Keratinocyte (primary cell): ENCODE measurements at regions not wholly inside any gene's neighbourhood (a gene's known extent, or its start where the extent isn't known, plus 50 kb on each side); places are given as distances from the start of the nearest gene placed in this dataset.

Source experiments
- DNase-seq: peaks from one replicate; pipeline ENCODE4 v3.0.0-alpha.2; 2011; ENCODE audit warnings: low read depth, missing footprints, low spot score
- FAIRE-seq: peaks from 2 replicates; lab custom pipeline; 2011; peaks lifted over from hg19 to GRCh38; lab: Jason Lieb, UNC
- H2AFZ ChIP-seq: 2 replicates; pipeline ENCODE4 v1.6.0; 2012; ENCODE audit warnings: low read length, control low read depth, inconsistent platforms; ENCODE audit not compliant: control insufficient read depth
- H3K27ac ChIP-seq: 2 replicates; pipeline ENCODE4 v1.5.1; 2011; ENCODE audit warnings: low read length; ENCODE audit not compliant: control insufficient read depth, insufficient read depth
- H3K27me3 ChIP-seq: 3 replicates; pipeline ENCODE4 v1.6.0; 2011; ENCODE audit warnings: low read length; ENCODE audit not compliant: control insufficient read depth, insufficient read depth; ENCODE audit errors: extremely low read depth
- H3K36me3 ChIP-seq, 2 experiments: 2 replicates in 1 of 2; 3 replicates in 1 of 2; pipeline ENCODE4 v1.5.1; 2011; ENCODE audit warnings: low read length in 2 of 2, mild to moderate bottlenecking in 1 of 2; ENCODE audit not compliant: control insufficient read depth in 2 of 2, insufficient read depth in 2 of 2; ENCODE audit errors: extremely low read depth in 1 of 2
- H3K4me1 ChIP-seq: 3 replicates; pipeline ENCODE4 v1.5.1; 2011; ENCODE audit warnings: low read length; ENCODE audit not compliant: control insufficient read depth, insufficient read depth; ENCODE audit errors: extremely low read depth
- H3K4me2 ChIP-seq: 3 replicates; pipeline ENCODE4 v1.6.0; 2011; ENCODE audit warnings: low read depth, low read length; ENCODE audit not compliant: control insufficient read depth, insufficient read depth; ENCODE audit errors: extremely low read depth
- H3K4me3 ChIP-seq, 3 experiments: fragments of 200-600 bp in 1 of 3; sonication (generic) in 1 of 3; 2 replicates in 2 of 3; 3 replicates in 1 of 3; pipeline ENCODE4 v1.5.1; 2011 to 2016; ENCODE audit warnings: low read length in 3 of 3, mild to moderate bottlenecking in 3 of 3, control low read depth in 2 of 3, inconsistent platforms in 1 of 3, low read depth in 1 of 3, mixed read lengths in 1 of 3, mixed run types in 1 of 3, moderate library complexity in 1 of 3; ENCODE audit not compliant: control insufficient read depth in 2 of 3, insufficient read depth in 2 of 3; ENCODE audit errors: extremely low read depth in 1 of 3
- H3K79me2 ChIP-seq: 2 replicates; pipeline ENCODE4 v1.6.0; 2012; ENCODE audit warnings: low read length; ENCODE audit not compliant: control insufficient read depth, insufficient read depth
- H3K9ac ChIP-seq: 3 replicates; pipeline ENCODE4 v1.6.0; 2011; ENCODE audit warnings: low read length; ENCODE audit not compliant: control insufficient read depth, insufficient read depth; ENCODE audit errors: extremely low read depth
- H3K9me1 ChIP-seq: 3 replicates; pipeline ENCODE4 v1.6.0; 2011; ENCODE audit warnings: low read length; ENCODE audit not compliant: control insufficient read depth, insufficient read depth; ENCODE audit errors: extremely low read depth
- H3K9me3 ChIP-seq: 2 replicates; pipeline ENCODE4 v1.5.1; 2012; ENCODE audit warnings: low read depth, low read length; ENCODE audit not compliant: control insufficient read depth
- H4K20me1 ChIP-seq: 3 replicates; pipeline ENCODE4 v1.6.0; 2011; ENCODE audit warnings: low read length; ENCODE audit not compliant: control insufficient read depth, insufficient read depth; ENCODE audit errors: extremely low read depth
- CTCF ChIP-seq, 3 experiments: IDR thresholded peaks in 1 of 3; conservative IDR thresholded peaks in 1 of 3; optimal IDR thresholded peaks in 1 of 3; 2 replicates in 2 of 3; 3 replicates in 1 of 3; pipeline versions ENCODE3 to v1.5.1; 2011; ENCODE audit warnings: low read length in 3 of 3, mild to moderate bottlenecking in 3 of 3, moderate library complexity in 2 of 3, control low read depth in 1 of 3, inconsistent platforms in 1 of 3; ENCODE audit not compliant: insufficient read depth in 2 of 3; ENCODE audit errors: extremely low read depth in 1 of 3
- EZH2 ChIP-seq: IDR thresholded peaks from one replicate; pipeline ENCODE4 v1.6.1; 2012; ENCODE audit warnings: inconsistent platforms, mild to moderate bottlenecking, low read length, moderate library complexity
- dilution Hi-C: fragments of 300-500 bp; cut with MboI; formaldehyde crosslinking; loops from one replicate; pipeline ENCODE4 v1.7.0; 2020; ENCODE audit warnings: low sequenced_read_pairs; ENCODE audit not compliant: extremely low pct_ligation_motif_present

DNA sequence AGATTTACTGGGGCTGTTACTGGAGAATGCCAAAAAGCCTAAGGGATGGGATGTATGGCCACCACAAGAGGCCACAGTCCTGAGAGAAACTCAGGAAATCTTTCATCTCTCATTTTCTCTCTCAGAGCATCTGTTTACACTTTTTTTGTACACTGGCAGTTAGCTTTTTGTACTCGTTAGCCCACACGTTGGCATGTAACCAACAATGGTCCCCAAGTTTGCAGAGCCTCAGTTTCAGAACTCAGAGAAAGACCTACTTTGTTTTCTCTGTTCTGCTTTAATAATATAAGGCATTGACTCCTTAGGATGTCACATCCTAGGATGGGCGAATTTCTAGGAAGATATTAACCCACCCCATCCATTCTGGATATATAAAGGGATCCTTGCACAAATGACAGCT lies 183.5 kb downstream of the SUCNR1 start:
- Histone ChIP-seq H3K79me2 (no peaks in the 10 kb centered on the region), H3K4me1 (no peaks in the 10 kb centered on the region), H3K27me3 (no peaks in the 10 kb centered on the region), H3K9me1 (no peaks in the 10 kb centered on the region), H3K27ac (no peak overlapping the region), H3K4me2 (no peak overlapping the region), H3K36me3 (no peaks in the 10 kb centered on the region), H2AFZ (no peak overlapping the region), H4K20me1 (no peaks in the 10 kb centered on the region), H3K9me3 (no peaks in the 10 kb centered on the region), H3K9ac (no peak overlapping the region), H3K4me3 (no peak overlapping the region)
- TF ChIP-seq CTCF (optimal IDR thresholded peaks at IDR 0.05 in 1 of 3, IDR thresholded peaks at IDR 0.05 in 1 of 3, conservative IDR thresholded peaks at IDR 0.05 in 1 of 3; ENCODE audit: extremely low read depth in 1 of 3, insufficient read depth in 2 of 3, low read length in 3 of 3) (no peak), EZH2 (no peak)
- dilution Hi-C loops = no loop called here
- FAIRE-seq = no peak
- no peak for DNase-seq

DNA sequence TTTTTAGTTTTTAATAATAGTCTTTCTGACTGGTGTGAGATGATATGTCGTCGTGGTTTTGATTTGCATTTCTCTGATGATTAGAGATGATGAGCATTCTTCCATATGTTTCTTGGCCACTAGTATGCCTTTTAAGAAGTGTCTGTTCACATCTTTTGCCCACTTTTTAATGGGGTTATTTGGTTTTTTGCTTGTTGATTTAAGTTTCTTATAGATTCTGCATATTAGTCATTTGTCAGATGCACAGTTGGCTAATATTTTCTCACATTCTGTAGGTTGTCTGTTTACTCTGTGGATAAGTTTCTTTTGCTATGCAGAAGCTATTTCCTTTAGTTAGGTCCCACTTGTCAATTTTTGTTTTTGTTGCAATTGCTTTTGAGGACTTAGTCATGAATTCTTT lies 185.4 kb downstream of the SUCNR1 start:
- H3K9me1 ChIP-seq = no peaks in the 10 kb centered on the region
- no peaks in the 10 kb centered on the region for H3K9me3 ChIP-seq
- TF ChIP-seq EZH2 = no peak
- TF ChIP-seq CTCF (optimal IDR thresholded peaks at IDR 0.05 in 1 of 3, IDR thresholded peaks at IDR 0.05 in 1 of 3, conservative IDR thresholded peaks at IDR 0.05 in 1 of 3; ENCODE audit: extremely low read depth in 1 of 3, insufficient read depth in 2 of 3, low read length in 3 of 3) = no peak
- no peak overlapping the region for H3K4me3 ChIP-seq
- no peak for DNase-seq
- no peaks in the 10 kb centered on the region for H4K20me1 ChIP-seq
- no peak overlapping the region for H2AFZ ChIP-seq
- H3K27me3 ChIP-seq = no peaks in the 10 kb centered on the region
- FAIRE-seq = no peak
- no peaks in the 10 kb centered on the region for H3K4me1 ChIP-seq
- H3K36me3 ChIP-seq = no peaks in the 10 kb centered on the region
- dilution Hi-C loops = no loop called here
- H3K9ac ChIP-seq = no peak overlapping the region
- no peak overlapping the region for H3K27ac ChIP-seq
- H3K79me2 ChIP-seq = no peaks in the 10 kb centered on the region
- no peak overlapping the region for H3K4me2 ChIP-seq
